HEK293T (cell line): ENCODE measurements at regions not wholly inside any gene's neighbourhood (a gene's known extent, or its start where the extent isn't known, plus 50 kb on each side); places are given as distances from the start of the nearest gene placed in this dataset.

Source experiments
- BHLHE40 ChIP-seq: fragments of 450-650 bp; IDR thresholded peaks from 2 replicates; pipeline ENCODE4 v1.6.1; 2016; ENCODE audit warnings: mild to moderate bottlenecking, moderate library complexity, borderline replicate concordance
- CTBP1 ChIP-seq: fragments of 450-650 bp; IDR thresholded peaks from 2 replicates; pipeline ENCODE4 v1.6.1; 2016; ENCODE audit warnings: borderline replicate concordance
- ELF4 ChIP-seq: fragments of 450-650 bp; IDR thresholded peaks from 2 replicates; pipeline ENCODE4 v1.6.1; 2017; ENCODE audit warnings: antibody characterized with exemption
- FOXA1 ChIP-seq: fragments of 450-650 bp; IDR thresholded peaks from 2 replicates; pipeline ENCODE4 v1.6.1; 2016; ENCODE audit warnings: mild to moderate bottlenecking
- FOXK2 ChIP-seq: fragments of 450-650 bp; IDR thresholded peaks from 2 replicates; pipeline ENCODE4 v1.6.1; 2016; ENCODE audit warnings: mild to moderate bottlenecking
- HDGF ChIP-seq: fragments of 450-650 bp; IDR thresholded peaks from 2 replicates; pipeline ENCODE4 v1.6.1; 2017; ENCODE audit warnings: antibody characterized with exemption, borderline replicate concordance
- L3MBTL2 ChIP-seq: fragments of 450-650 bp; conservative IDR thresholded peaks from 2 replicates; pipeline ENCODE4 v1.6.1; 2016; ENCODE audit warnings: mild to moderate bottlenecking
- LEF1 ChIP-seq: fragments of 450-650 bp; IDR thresholded peaks from 2 replicates; pipeline ENCODE4 v1.6.1; 2017; ENCODE audit warnings: mild to moderate bottlenecking, borderline replicate concordance
- NFRKB ChIP-seq: fragments of 450-650 bp; IDR thresholded peaks from 2 replicates; pipeline ENCODE4 v1.6.1; 2016; ENCODE audit warnings: mild to moderate bottlenecking, moderate library complexity
- PKNOX1 ChIP-seq: fragments of 450-650 bp; IDR thresholded peaks from 2 replicates; pipeline ENCODE4 v1.6.1; 2016
- SP1 ChIP-seq: fragments of 450-650 bp; IDR thresholded peaks from 2 replicates; pipeline ENCODE4 v1.6.1; 2017
- SUZ12 ChIP-seq: fragments of 450-650 bp; IDR thresholded peaks from 2 replicates; pipeline ENCODE4 v1.6.1; 2016; ENCODE audit warnings: mild to moderate bottlenecking

DNA sequence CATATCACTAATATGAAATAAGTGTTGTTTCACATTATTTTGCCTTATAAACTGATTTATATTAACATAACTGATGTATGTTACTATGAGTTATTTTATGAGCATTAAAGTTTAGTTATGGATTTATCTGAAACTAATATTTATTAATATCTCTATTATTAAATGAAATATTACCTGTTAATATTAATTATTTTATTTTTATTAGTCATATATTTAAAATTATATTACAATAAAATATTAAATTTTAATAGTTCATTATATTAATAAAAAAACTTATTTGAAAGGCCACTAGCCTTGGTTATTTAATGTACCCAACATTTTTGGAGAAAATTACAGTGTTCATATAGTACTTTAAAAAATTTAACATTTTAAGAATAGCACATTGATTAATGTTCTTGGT is 1643.4 kb upstream of the MIR17HG start:
- no peak for TF ChIP-seq SUZ12
- no peak for TF ChIP-seq SP1
- no peak for TF ChIP-seq LEF1
- TF ChIP-seq FOXA1, result no peak
- TF ChIP-seq HDGF, result no peak
- TF ChIP-seq PKNOX1, result no peak
- no peak for TF ChIP-seq FOXK2
- no peak for TF ChIP-seq BHLHE40
- no peak for TF ChIP-seq CTBP1
- TF ChIP-seq NFRKB, result no peak
- TF ChIP-seq L3MBTL2, result no peak
- TF ChIP-seq ELF4, result no peak
